HAP-1 (cell line): ENCODE measurements at regions not wholly inside any gene's neighbourhood (a gene's known extent, or its start where the extent isn't known, plus 50 kb on each side); places are given as distances from the start of the nearest gene placed in this dataset.
"Not testable (repeated sequence)": the region's sequence is repeated elsewhere in the genome, so short reads cannot be mapped to it uniquely, and the experiment has no call there.

Experiments used
- DNase-seq, 2 experiments: peaks; one replicate each; pipeline ENCODE4 v3.0.0-alpha.2; 2016 to 2020; ENCODE audit warnings: low spot score in 2 of 2
- H3K27me3 ChIP-seq: fragments of 250-450 bp; sonication (Bioruptor Pico); 2 replicates; pipeline ENCODE4 v1.5.1; 2020; ENCODE audit warnings: low read depth, mild to moderate bottlenecking, moderate library complexity
- H3K36me3 ChIP-seq: fragments of 250-450 bp; sonication (Bioruptor Pico); replicated peaks from 2 replicates; pipeline ENCODE4 v1.5.1; 2020; ENCODE audit warnings: mild to moderate bottlenecking
- H3K4me1 ChIP-seq: fragments of 250-450 bp; sonication (Bioruptor Pico); 2 replicates; pipeline ENCODE4 v1.5.1; 2020; ENCODE audit warnings: mild to moderate bottlenecking
- H3K4me3 ChIP-seq: fragments of 250-450 bp; sonication (Bioruptor Pico); 2 replicates; pipeline ENCODE4 v1.5.1; 2020; ENCODE audit warnings: mild to moderate bottlenecking, moderate library complexity
- H3K9me3 ChIP-seq: fragments of 250-450 bp; sonication (Bioruptor Pico); 2 replicates; pipeline ENCODE4 v1.5.1; 2020; ENCODE audit warnings: mild to moderate bottlenecking, moderate library complexity
- in situ Hi-C: fragments of 300-500 bp; cut with MboI; formaldehyde crosslinking; loops from 3 replicates; pipeline ENCODE4 v1.14.3; 2020; ENCODE audit warnings: low sequenced_read_pairs, inconsistent platforms, mixed read lengths

GRCh38 chr6:74054190-74054589, 358.2 kb downstream of the CD109 start:
- no peak overlapping the region for H3K4me3 ChIP-seq
- DNase-seq, result no peak
- H3K36me3 ChIP-seq, result no peaks in the 10 kb centered on the region
- H3K4me1 ChIP-seq, result no peaks in the 10 kb centered on the region
- in situ Hi-C loops, result no loop called here
- H3K9me3 ChIP-seq, result no peaks in the 10 kb centered on the region
- H3K27me3 ChIP-seq, result no peaks in the 10 kb centered on the region

- Histone ChIP-seq H3K4me3 (no peak overlapping the region), H3K4me1 (no peaks in the 10 kb centered on the region), H3K27me3 (no peaks in the 10 kb centered on the region), H3K36me3 (no peaks in the 10 kb centered on the region), H3K9me3 (no peaks in the 10 kb centered on the region)
- DNase-seq, result no peak
- in situ Hi-C loops, result no loop called here
These were observed 354.9 kb downstream of the CD109 start for GRCh38 chr6:74050921-74051320.

- DNase-seq, result no peak
- H3K36me3 ChIP-seq, result no peaks in the 10 kb centered on the region
- no peaks in the 10 kb centered on the region for H3K9me3 ChIP-seq
- H3K27me3 ChIP-seq, result no peaks in the 10 kb centered on the region
- H3K4me3 ChIP-seq, result no peak overlapping the region
- in situ Hi-C loops, result no loop called here
- H3K4me1 ChIP-seq, result no peaks in the 10 kb centered on the region
These were observed 352.4 kb downstream of the CD109 start for GRCh38 chr6:74048387-74048786.

GRCh38 chr6:74044417-74045096, 348.6 kb downstream of the CD109 start:
- H3K4me1 ChIP-seq, result no peaks in the 10 kb centered on the region
- no peaks in the 10 kb centered on the region for H3K27me3 ChIP-seq
- in situ Hi-C loops, result no loop called here
- no peaks in the 10 kb centered on the region for H3K9me3 ChIP-seq
- H3K36me3 ChIP-seq, result no peaks in the 10 kb centered on the region
- no peak overlapping the region for H3K4me3 ChIP-seq
- DNase-seq, result no peak

- Histone ChIP-seq H3K4me1 (no peaks in the 10 kb centered on the region), H3K9me3 (no peaks in the 10 kb centered on the region), H3K27me3 (no peaks in the 10 kb centered on the region), H3K4me3 (no peak overlapping the region), H3K36me3 (no peaks in the 10 kb centered on the region)
- no peak for DNase-seq
- in situ Hi-C loops, result no loop called here
These were observed 345.4 kb downstream of the CD109 start for GRCh38 chr6:74041420-74041819.

GRCh38 chr6:74018825-74019224, 322.8 kb downstream of the CD109 start:
- in situ Hi-C loops, result no loop called here
- no peaks in the 10 kb centered on the region; the same call in 1 of the 2 replicates for H3K27me3 ChIP-seq
- DNase-seq, result no peak
- no peaks in the 10 kb centered on the region for H3K4me1 ChIP-seq
- no peaks in the 10 kb centered on the region for H3K36me3 ChIP-seq
- H3K4me3 ChIP-seq, result no peak overlapping the region
- no peaks in the 10 kb centered on the region for H3K9me3 ChIP-seq

GRCh38 chr6:74015427-74015826, 319.4 kb downstream of the CD109 start:
- DNase-seq, result no peak
- H3K4me1 ChIP-seq, result no peaks in the 10 kb centered on the region
- no peaks in the 10 kb centered on the region; the same call in 1 of the 2 replicates for H3K27me3 ChIP-seq
- no peaks in the 10 kb centered on the region for H3K9me3 ChIP-seq
- no peak overlapping the region for H3K4me3 ChIP-seq
- in situ Hi-C loops, result no loop called here
- no peaks in the 10 kb centered on the region for H3K36me3 ChIP-seq

GRCh38 chr6:74000666-74001490, 304.9 kb downstream of the CD109 start:
- H3K4me3 ChIP-seq, result no peak overlapping the region
- no peak for DNase-seq
- in situ Hi-C loops, result no loop called here
- no peaks in the 10 kb centered on the region for H3K4me1 ChIP-seq
- H3K36me3 ChIP-seq, result no peaks in the 10 kb centered on the region
- no peaks in the 10 kb centered on the region for H3K27me3 ChIP-seq
- H3K9me3 ChIP-seq, result no peaks in the 10 kb centered on the region

- in situ Hi-C loops, H3K9me3 ChIP-seq: not testable (repeated sequence)
These were observed 294.7 kb downstream of the CD109 start for GRCh38 chr6:73990609-73991238.

GRCh38 chr6:73989428-73989827, 293.4 kb downstream of the CD109 start:
- no peaks in the 10 kb centered on the region for H3K9me3 ChIP-seq
- no peaks in the 10 kb centered on the region for H3K4me1 ChIP-seq
- no peaks in the 10 kb centered on the region for H3K36me3 ChIP-seq
- no peaks in the 10 kb centered on the region for H3K27me3 ChIP-seq
- in situ Hi-C loops, result no loop called here
- DNase-seq, result no peak
- H3K4me3 ChIP-seq, result no peak overlapping the region

More at GRCh38 chr6:73990609-73991238, 294.7 kb downstream of the CD109 start:
- not testable (repeated sequence) for H3K27me3 ChIP-seq, DNase-seq, H3K4me1 ChIP-seq, H3K36me3 ChIP-seq, H3K4me3 ChIP-seq

- no peaks in the 10 kb centered on the region for H3K36me3 ChIP-seq
- H3K4me3 ChIP-seq, result no peak overlapping the region
- in situ Hi-C loops, result no loop called here
- DNase-seq, result no peak
- no peaks in the 10 kb centered on the region for H3K4me1 ChIP-seq
- H3K27me3 ChIP-seq, result no peaks in the 10 kb centered on the region
- no peaks in the 10 kb centered on the region for H3K9me3 ChIP-seq
These were observed 289.9 kb downstream of the CD109 start for GRCh38 chr6:73985891-73986290.

- DNase-seq, result no peak
- H3K4me3 ChIP-seq, result no peak overlapping the region
- no peaks in the 10 kb centered on the region for H3K36me3 ChIP-seq
- no peaks in the 10 kb centered on the region for H3K9me3 ChIP-seq
- H3K27me3 ChIP-seq, result no peaks in the 10 kb centered on the region
- H3K4me1 ChIP-seq, result no peaks in the 10 kb centered on the region
- in situ Hi-C loops, result no loop called here
These were observed 288.7 kb downstream of the CD109 start for GRCh38 chr6:73984571-73985210.

- Histone ChIP-seq H3K4me1 (no peaks in the 10 kb centered on the region), H3K27me3 (no peaks in the 10 kb centered on the region), H3K4me3 (no peak overlapping the region), H3K9me3 (no peaks in the 10 kb centered on the region), H3K36me3 (no peaks in the 10 kb centered on the region)
- in situ Hi-C loops, result no loop called here
- no peak for DNase-seq
These were observed 287.4 kb downstream of the CD109 start for GRCh38 chr6:73983367-73983766.

GRCh38 chr6:73980096-73980495, 284.1 kb downstream of the CD109 start:
- in situ Hi-C loops, result no loop called here
- H3K4me3 ChIP-seq, result no peak overlapping the region
- no peak for DNase-seq
- H3K36me3 ChIP-seq, result no peaks in the 10 kb centered on the region
- H3K4me1 ChIP-seq, result no peaks in the 10 kb centered on the region
- H3K9me3 ChIP-seq, result no peaks in the 10 kb centered on the region
- no peaks in the 10 kb centered on the region for H3K27me3 ChIP-seq
